Mesenchymal stem cell (in vitro differentiated cells and primary cell): ENCODE measurements at regions not wholly inside any gene's neighbourhood (a gene's known extent, or its start where the extent isn't known, plus 50 kb on each side); places are given as distances from the start of the nearest gene placed in this dataset.
"Not testable (repeated sequence)": the region's sequence is repeated elsewhere in the genome, so short reads cannot be mapped to it uniquely, and the experiment has no call there.

Source experiments
- DNase-seq: peaks from one replicate; pipeline ENCODE4 v3.0.0-alpha.2; 2013
- H2AFZ ChIP-seq: one replicate; pipeline ENCODE4 v1.6.1; 2013; ENCODE audit warnings: low read depth, mild to moderate bottlenecking, control low read depth, inconsistent platforms, low read length, moderate library complexity
- H2AK5ac ChIP-seq: 2 replicates; pipeline ENCODE4 v1.6.1; 2013; ENCODE audit warnings: low read length, moderate library complexity, mild to moderate bottlenecking, inconsistent platforms; ENCODE audit not compliant: severe bottlenecking
- H2BK120ac ChIP-seq: one replicate; pipeline ENCODE4 v1.6.1; 2013; ENCODE audit warnings: low read depth, mild to moderate bottlenecking, inconsistent platforms, low read length, moderate library complexity
- H2BK12ac ChIP-seq, 2 experiments: one replicate each; pipeline ENCODE4 v1.6.1; 2013; ENCODE audit warnings: inconsistent platforms in 2 of 2, low read length in 2 of 2, mild to moderate bottlenecking in 2 of 2, moderate library complexity in 2 of 2, control low read depth in 1 of 2
- H2BK15ac ChIP-seq: one replicate; pipeline ENCODE4 v1.6.1; 2013; ENCODE audit warnings: mild to moderate bottlenecking, low read depth, inconsistent platforms; ENCODE audit not compliant: poor library complexity, severe bottlenecking
- H2BK5ac ChIP-seq: 2 replicates; pipeline ENCODE4 v1.6.1; 2013; ENCODE audit warnings: low read depth, mild to moderate bottlenecking, low read length, control low read depth, inconsistent platforms; ENCODE audit not compliant: poor library complexity, severe bottlenecking
- H3K14ac ChIP-seq, 2 experiments: one replicate each; pipeline ENCODE4 v1.6.1; 2013; ENCODE audit warnings: inconsistent platforms in 2 of 2, low read length in 2 of 2, control low read depth in 1 of 2, mild to moderate bottlenecking in 1 of 2, moderate library complexity in 1 of 2
- H3K18ac ChIP-seq, 2 experiments: one replicate each; pipeline ENCODE4 v1.6.1; 2013; ENCODE audit warnings: inconsistent platforms in 2 of 2, low read length in 2 of 2, control low read depth in 1 of 2, low read depth in 1 of 2, mild to moderate bottlenecking in 1 of 2
- H3K23ac ChIP-seq, 2 experiments: one replicate each; pipeline ENCODE4 v1.6.1; 2013; ENCODE audit warnings: inconsistent platforms in 2 of 2, low read length in 2 of 2, mild to moderate bottlenecking in 2 of 2, moderate library complexity in 2 of 2, control low read depth in 1 of 2
- H3K27ac ChIP-seq: 2 replicates; pipeline ENCODE4 v1.5.1; 2013; ENCODE audit warnings: mild to moderate bottlenecking, moderate library complexity, low read length, control low read depth, inconsistent platforms; ENCODE audit not compliant: poor library complexity, severe bottlenecking
- H3K27me3 ChIP-seq, 2 experiments: 2 replicates each; pipeline versions ENCODE4 v1.6.1 to v1.7.0; 2013; ENCODE audit warnings: low read length in 2 of 2, mild to moderate bottlenecking in 2 of 2, moderate library complexity in 2 of 2, control low read depth in 1 of 2, inconsistent platforms in 1 of 2; ENCODE audit not compliant: control insufficient read depth in 1 of 2, insufficient read depth in 1 of 2
- H3K36me3 ChIP-seq, 2 experiments: 2 replicates each; pipeline versions ENCODE4 v1.6.1 to v1.7.0; 2013; ENCODE audit warnings: low read length in 2 of 2, control low read depth in 1 of 2, inconsistent platforms in 1 of 2, low read depth in 1 of 2, mild to moderate bottlenecking in 1 of 2; ENCODE audit not compliant: insufficient read depth in 2 of 2, control insufficient read depth in 1 of 2
- H3K4ac ChIP-seq, 2 experiments: one replicate each; pipeline ENCODE4 v1.6.1; 2013; ENCODE audit warnings: inconsistent platforms in 2 of 2, low read length in 2 of 2, mild to moderate bottlenecking in 2 of 2, moderate library complexity in 2 of 2, control low read depth in 1 of 2, low read depth in 1 of 2
- H3K4me1 ChIP-seq: 2 replicates; pipeline ENCODE4 v1.6.1; 2013; ENCODE audit warnings: low read depth, low read length, control low read depth; ENCODE audit not compliant: control insufficient read depth, insufficient read depth
- H3K4me2 ChIP-seq: 2 replicates; pipeline ENCODE4 v1.6.1; 2013; ENCODE audit warnings: low read length, mild to moderate bottlenecking, inconsistent platforms; ENCODE audit not compliant: poor library complexity, severe bottlenecking
- H3K4me3 ChIP-seq, 2 experiments: 2 replicates each; pipeline versions ENCODE4 v1.5.1 to v1.7.0; 2013; ENCODE audit warnings: low read length in 2 of 2, mild to moderate bottlenecking in 2 of 2, control low read depth in 1 of 2, low read depth in 1 of 2; ENCODE audit not compliant: insufficient read depth in 1 of 2
- H3K79me1 ChIP-seq: replicated peaks from 2 replicates; pipeline ENCODE4 v1.6.1; 2013; ENCODE audit warnings: mild to moderate bottlenecking, control low read depth, low read length, inconsistent platforms; ENCODE audit not compliant: poor library complexity, severe bottlenecking
- H3K9ac ChIP-seq: 2 replicates; pipeline ENCODE4 v1.7.0; 2013; ENCODE audit warnings: mild to moderate bottlenecking, low read length, moderate library complexity
- H3K9me3 ChIP-seq: 2 replicates; pipeline ENCODE4 v1.7.0; 2013; ENCODE audit warnings: mild to moderate bottlenecking, low read length; ENCODE audit not compliant: control insufficient read depth
- H4K8ac ChIP-seq: one replicate; pipeline ENCODE4 v1.6.1; 2013; ENCODE audit warnings: inconsistent platforms, mild to moderate bottlenecking, low read length, moderate library complexity
- H4K91ac ChIP-seq: one replicate; pipeline ENCODE4 v1.6.1; 2013; ENCODE audit warnings: mild to moderate bottlenecking, low read length, inconsistent platforms
- WGBS: methylation state at CpG from one replicate; pipeline ENCODE4 v1.1.7; 2013; ENCODE audit warnings: mixed read lengths; 5-methylcytosine and 5-hydroxymethylcytosine counted together

DNA sequence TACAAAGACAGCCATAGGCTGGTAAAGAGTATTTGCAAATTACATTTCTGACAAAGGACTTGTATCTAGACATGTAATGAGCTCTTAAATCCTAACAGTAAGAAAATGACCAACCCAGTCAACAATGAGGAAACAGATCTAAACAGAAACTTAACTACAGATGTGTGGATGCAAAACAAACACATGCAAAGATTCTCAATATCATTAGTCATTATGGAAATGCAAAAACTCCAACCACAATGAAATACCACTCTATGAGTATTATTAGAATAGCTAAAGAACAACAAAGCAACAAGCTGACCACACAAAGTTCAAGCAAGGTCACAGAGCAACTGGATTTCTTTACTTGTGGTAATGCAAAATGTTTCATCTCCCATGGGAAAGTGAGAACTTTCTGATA, 275.3 kb upstream of the DPP6 start:
- not testable (repeated sequence) for H2BK12ac ChIP-seq, DNase-seq, H3K14ac ChIP-seq, H3K27ac ChIP-seq, H4K8ac ChIP-seq, H3K79me1 ChIP-seq, H2BK5ac ChIP-seq, H3K4me3 ChIP-seq, H2BK15ac ChIP-seq, H3K4me1 ChIP-seq, H3K23ac ChIP-seq, H2AFZ ChIP-seq, H3K18ac ChIP-seq, H3K4me2 ChIP-seq, H4K91ac ChIP-seq, H3K4ac ChIP-seq, H3K27me3 ChIP-seq, H3K36me3 ChIP-seq, H2BK120ac ChIP-seq, H3K9me3 ChIP-seq, H3K9ac ChIP-seq, H2AK5ac ChIP-seq

DNA sequence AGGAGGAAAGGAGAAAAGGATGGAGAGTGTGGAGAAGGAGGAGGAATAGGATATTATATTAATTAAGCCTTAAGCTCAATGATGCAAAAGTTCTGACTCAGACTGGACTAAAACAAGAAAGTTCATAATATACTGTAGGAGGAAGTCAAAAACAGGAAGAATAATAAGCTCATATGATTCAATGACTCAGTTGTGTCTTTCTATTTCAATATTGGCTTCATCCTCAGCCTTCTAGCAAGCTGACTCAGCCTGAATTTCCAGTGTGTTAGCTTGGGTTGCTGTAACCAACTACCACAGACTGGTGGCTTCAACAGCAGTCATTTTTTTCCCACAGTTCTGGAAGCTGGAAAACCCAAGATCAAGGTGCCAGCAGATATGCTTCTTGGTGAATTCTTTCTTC, 254.8 kb upstream of the DPP6 start:
- H3K27ac ChIP-seq, H4K8ac ChIP-seq, H3K23ac ChIP-seq, H3K18ac ChIP-seq, H3K4me1 ChIP-seq, DNase-seq, H3K4ac ChIP-seq, H3K79me1 ChIP-seq, H3K27me3 ChIP-seq, H2BK120ac ChIP-seq, H3K9me3 ChIP-seq, H3K36me3 ChIP-seq, H2AK5ac ChIP-seq, H3K4me3 ChIP-seq, H3K4me2 ChIP-seq, H3K9ac ChIP-seq, H2BK5ac ChIP-seq, H2BK12ac ChIP-seq, H3K14ac ChIP-seq, H2BK15ac ChIP-seq, H2AFZ ChIP-seq, H4K91ac ChIP-seq: not testable (repeated sequence)

DNA sequence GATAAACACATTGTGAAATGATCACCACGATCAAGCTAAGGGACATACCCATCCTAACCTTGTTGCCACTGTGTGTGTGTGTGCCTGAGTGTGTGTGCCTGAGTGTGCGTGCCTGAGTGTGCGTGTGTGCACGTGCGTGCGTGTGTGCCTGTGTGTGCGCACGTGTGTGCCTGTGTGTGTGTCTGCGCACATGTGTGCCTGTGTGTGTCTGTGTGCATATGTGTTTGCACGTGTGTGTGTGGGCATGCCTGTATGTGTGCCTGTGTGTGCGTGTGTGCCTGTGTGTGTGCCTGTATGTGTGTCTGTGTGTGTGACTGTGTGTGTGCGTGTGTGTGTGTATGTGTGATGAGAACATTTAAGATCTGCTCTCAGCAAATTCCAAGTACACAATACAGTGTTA, 244.1 kb upstream of the DPP6 start:
- no peak overlapping the region for H4K91ac ChIP-seq
- H3K4me1 ChIP-seq, result no peaks in the 10 kb centered on the region
- H2AK5ac ChIP-seq, result no peak overlapping the region
- no peak for DNase-seq
- no peak overlapping the region for H3K27ac ChIP-seq
- H3K36me3 ChIP-seq, result no peaks in the 10 kb centered on the region
- H3K4me3 ChIP-seq, result no peak overlapping the region
- H3K4ac ChIP-seq, result no peak overlapping the region
- no peaks in the 10 kb centered on the region for H3K79me1 ChIP-seq
- H3K27me3 ChIP-seq, result no peaks in the 10 kb centered on the region
- no peak overlapping the region for H3K9ac ChIP-seq
- 93% methylated on average over 8 of the region's 12 CpGs for WGBS
- H2BK120ac ChIP-seq, result no peak overlapping the region
- H2BK15ac ChIP-seq, result no peak overlapping the region
- no peak overlapping the region for H3K4me2 ChIP-seq
- H4K8ac ChIP-seq, result no peak overlapping the region
- H3K14ac ChIP-seq, result no peak overlapping the region
- no peak overlapping the region for H2AFZ ChIP-seq
- no peak overlapping the region for H3K23ac ChIP-seq
- H3K9me3 ChIP-seq, result no peaks in the 10 kb centered on the region
- no peak overlapping the region for H3K18ac ChIP-seq
- H2BK5ac ChIP-seq, result no peak overlapping the region
- no peak overlapping the region for H2BK12ac ChIP-seq

DNA sequence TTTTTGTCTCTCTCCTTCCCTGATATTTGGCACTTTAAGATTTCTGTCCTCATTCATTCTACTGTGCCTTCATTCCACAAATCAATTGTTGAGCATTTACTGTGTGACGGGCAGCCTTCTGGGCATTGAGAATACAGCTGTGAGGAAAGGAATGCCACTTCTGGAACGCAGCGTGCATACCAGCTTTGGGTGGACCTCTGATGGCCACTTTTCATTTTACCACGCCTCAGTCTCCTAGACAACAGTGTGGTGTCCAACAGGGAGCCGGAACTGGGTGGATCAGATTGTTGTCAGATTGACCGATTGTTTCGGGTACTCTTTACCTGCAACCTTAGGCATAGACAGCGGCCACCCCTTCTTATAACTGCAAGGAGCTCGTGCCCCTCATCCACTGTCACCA, 222.7 kb upstream of the DPP6 start:
- no peak overlapping the region for H3K4ac ChIP-seq
- H3K9ac ChIP-seq, result no peak overlapping the region
- H3K4me3 ChIP-seq, result no peak overlapping the region
- H3K27ac ChIP-seq, result no peak overlapping the region
- H4K8ac ChIP-seq, result no peak overlapping the region
- no peak overlapping the region for H2BK120ac ChIP-seq
- no peaks in the 10 kb centered on the region for H3K79me1 ChIP-seq
- DNase-seq, result no peak
- H3K14ac ChIP-seq, result no peak overlapping the region
- H3K23ac ChIP-seq, result no peak overlapping the region
- no peak overlapping the region for H3K18ac ChIP-seq
- H3K4me1 ChIP-seq, result no peaks in the 10 kb centered on the region
- peaks cover 7% of the 10 kb centered on the region for H3K9me3 ChIP-seq
- no peak overlapping the region for H2BK15ac ChIP-seq
- no peak overlapping the region for H2BK12ac ChIP-seq
- no peaks in the 10 kb centered on the region for H3K36me3 ChIP-seq
- H2AFZ ChIP-seq, result no peak overlapping the region
- no peak overlapping the region for H2AK5ac ChIP-seq
- H3K27me3 ChIP-seq, result no peaks in the 10 kb centered on the region
- H2BK5ac ChIP-seq, result no peak overlapping the region
- no peak overlapping the region for H4K91ac ChIP-seq
- no peak overlapping the region for H3K4me2 ChIP-seq
- 69% methylated on average over 9 of the region's 9 CpGs for WGBS
